GM03348 (cell line): ENCODE measurements at regions not wholly inside any gene's neighbourhood (a gene's known extent, or its start where the extent isn't known, plus 50 kb on each side); places are given as distances from the start of the nearest gene placed in this dataset.
"Not testable (repeated sequence)": the region's sequence is repeated elsewhere in the genome, so short reads cannot be mapped to it uniquely, and the experiment has no call there.

Source experiments
- DNase-seq: peaks from one replicate; pipeline ENCODE4 v3.0.0; 2012; ENCODE audit warnings: low spot score

GRCh38 chr4:117135634-117136354, 50.4 kb upstream of the TRAM1L1 start:
- no peak for DNase-seq

GRCh38 chr4:117137145-117137544, 51.8 kb upstream of the TRAM1L1 start:
- DNase-seq = peak; percentile 4

GRCh38 chr4:117138732-117139131, 53.4 kb upstream of the TRAM1L1 start:
- DNase-seq = not testable (repeated sequence)

GRCh38 chr4:117154251-117154650, 68.9 kb upstream of the TRAM1L1 start:
- no peak for DNase-seq

- no peak for DNase-seq
Observed at GRCh38 chr4:117156806-117157205, 71.4 kb upstream of the TRAM1L1 start.

- no peak for DNase-seq
Observed at GRCh38 chr4:117157360-117157759, 72.0 kb upstream of the TRAM1L1 start.

- DNase-seq = no peak
Observed at GRCh38 chr4:117162976-117163375, 77.6 kb upstream of the TRAM1L1 start.

- DNase-seq = no peak
Observed at GRCh38 chr4:117164338-117164737, 79.0 kb upstream of the TRAM1L1 start.

GRCh38 chr4:117175369-117175768, 90.0 kb upstream of the TRAM1L1 start:
- DNase-seq = not testable (repeated sequence)

- DNase-seq = no peak
Observed at GRCh38 chr4:117203231-117203630, 117.9 kb upstream of the TRAM1L1 start.

GRCh38 chr4:117210551-117210950, 125.2 kb upstream of the TRAM1L1 start:
- DNase-seq = no peak

- no peak for DNase-seq
Observed at GRCh38 chr4:117224256-117224655, 138.9 kb upstream of the TRAM1L1 start.

- no peak for DNase-seq
Observed at GRCh38 chr4:117225471-117225870, 140.1 kb upstream of the TRAM1L1 start.

GRCh38 chr4:117227925-117228324, 142.5 kb upstream of the TRAM1L1 start:
- DNase-seq = no peak

GRCh38 chr4:117239434-117239833, 154.1 kb upstream of the TRAM1L1 start:
- DNase-seq = no peak

GRCh38 chr4:117249333-117249732, 164.0 kb upstream of the TRAM1L1 start:
- DNase-seq = no peak

- DNase-seq = no peak
Observed at GRCh38 chr4:117264072-117264471, 178.7 kb upstream of the TRAM1L1 start.

- DNase-seq = no peak
Observed at GRCh38 chr4:117267317-117267716, 181.9 kb upstream of the TRAM1L1 start.

GRCh38 chr4:117284736-117285135, 199.4 kb upstream of the TRAM1L1 start:
- no peak for DNase-seq

- DNase-seq = no peak
Observed at GRCh38 chr4:117293784-117294183, 208.4 kb upstream of the TRAM1L1 start.

GRCh38 chr4:117302226-117302625, 216.8 kb upstream of the TRAM1L1 start:
- DNase-seq = no peak

- no peak for DNase-seq
Observed at GRCh38 chr4:117311215-117311614, 225.8 kb upstream of the TRAM1L1 start.

- no peak for DNase-seq
Observed at GRCh38 chr4:117311989-117312388, 226.6 kb upstream of the TRAM1L1 start.

- DNase-seq = peak; percentile 16
Observed at GRCh38 chr4:117324851-117325491, 239.6 kb upstream of the TRAM1L1 start.
